Vagina (tissue), 2 donors: ENCODE measurements at regions not wholly inside any gene's neighbourhood (a gene's known extent, or its start where the extent isn't known, plus 50 kb on each side); places are given as distances from the start of the nearest gene placed in this dataset.

Source experiments
- DNase-seq, 2 donors: peaks; one replicate each; pipeline ENCODE4 v3.0.0-alpha.2; 2017; ENCODE audit errors: extremely low spot score in 2 of 2
- H3K27ac ChIP-seq: fragments of 200-600 bp; sonication (generic); one replicate; pipeline ENCODE4 v1.5.1; 2019
- H3K27me3 ChIP-seq: fragments of 200-600 bp; sonication (generic); one replicate; pipeline ENCODE4 v1.5.1; 2019
- H3K36me3 ChIP-seq, 2 donors: fragments of 200-600 bp; sonication (generic); one replicate each; pipeline ENCODE4 v1.5.1; 2017 to 2019
- H3K4me1 ChIP-seq: fragments of 200-600 bp; sonication (generic); one replicate; pipeline ENCODE4 v1.5.1; 2019
- H3K4me3 ChIP-seq, 2 donors: fragments of 200-600 bp; sonication (generic); 1 replicate in 1 of 2; 2 replicates in 1 of 2; pipeline ENCODE4 v1.5.1; 2016 to 2019
- H3K9me3 ChIP-seq: fragments of 200-600 bp; sonication (generic); one replicate; pipeline ENCODE4 v1.5.1; 2019
- POLR2A ChIP-seq, 2 donors: fragments of 450-650 bp; IDR thresholded peaks; one replicate each; pipeline ENCODE4 v1.6.1; 2017; ENCODE audit warnings: antibody characterized with exemption in 2 of 2, mild to moderate bottlenecking in 2 of 2, moderate library complexity in 2 of 2
- POLR2AphosphoS5 ChIP-seq, 2 donors: sonication (generic); formaldehyde crosslinking; IDR thresholded peaks; one replicate each; pipeline ENCODE4 v1.9.0; 2017; ENCODE audit warnings: antibody characterized with exemption in 2 of 2, mild to moderate bottlenecking in 2 of 2, low read depth in 1 of 2; ENCODE audit not compliant: insufficient read depth in 1 of 2
- intact Hi-C: fragments of 100-400 bp; cut with DNase I; formaldehyde crosslinking; loops from one replicate; pipeline ENCODE4 v1.15.1; 2023
- TF ChIP-seq, protein P1 (sequence below), 3 experiments: fragments of 450-650 bp in 2 of 3; fragments of 200-600 bp in 1 of 3; sonication (generic) in 1 of 3; IDR thresholded peaks; one replicate each; pipeline ENCODE4 v1.5.1; 2017 to 2019; ENCODE audit warnings: antibody characterized with exemption in 3 of 3, mild to moderate bottlenecking in 2 of 3, moderate library complexity in 2 of 3

DNA sequence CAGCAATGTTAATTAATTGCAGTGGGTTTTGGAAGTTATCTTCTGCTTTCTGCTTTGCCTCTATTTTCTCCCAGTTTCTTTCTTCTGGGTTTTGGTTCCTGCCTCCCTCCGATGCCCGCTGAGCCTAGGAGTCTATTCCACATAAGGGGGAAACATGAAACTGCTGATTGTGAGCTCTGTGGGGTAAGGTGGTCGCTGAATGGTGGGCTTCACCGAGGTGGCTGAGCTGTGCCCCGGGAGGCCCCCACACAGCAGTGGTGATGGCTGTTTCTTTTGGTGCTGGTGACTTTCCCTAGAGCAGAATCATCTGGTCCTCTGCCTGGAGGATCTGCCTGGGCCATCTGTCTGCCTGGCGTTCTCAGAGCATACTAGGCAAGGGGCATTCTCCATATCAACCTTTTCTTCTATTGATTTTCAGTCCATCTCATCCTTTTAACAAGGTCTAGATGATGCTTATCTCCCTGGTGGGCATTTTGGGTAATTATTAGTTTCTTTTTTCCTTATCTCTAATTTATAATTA is 68.8 kb upstream of the ATP2B2 start:
- H3K36me3 ChIP-seq = no peaks in the 10 kb centered on the region
- no peaks in the 10 kb centered on the region for H3K27me3 ChIP-seq
- TF ChIP-seq POLR2A (IDR thresholded peaks at IDR 0.05) (no peak), POLR2AphosphoS5 (IDR thresholded peaks at IDR 0.05; ENCODE audit: insufficient read depth in 1 of 2, low read depth in 1 of 2) (no peak)
- TF ChIP-seq, protein P1, sequence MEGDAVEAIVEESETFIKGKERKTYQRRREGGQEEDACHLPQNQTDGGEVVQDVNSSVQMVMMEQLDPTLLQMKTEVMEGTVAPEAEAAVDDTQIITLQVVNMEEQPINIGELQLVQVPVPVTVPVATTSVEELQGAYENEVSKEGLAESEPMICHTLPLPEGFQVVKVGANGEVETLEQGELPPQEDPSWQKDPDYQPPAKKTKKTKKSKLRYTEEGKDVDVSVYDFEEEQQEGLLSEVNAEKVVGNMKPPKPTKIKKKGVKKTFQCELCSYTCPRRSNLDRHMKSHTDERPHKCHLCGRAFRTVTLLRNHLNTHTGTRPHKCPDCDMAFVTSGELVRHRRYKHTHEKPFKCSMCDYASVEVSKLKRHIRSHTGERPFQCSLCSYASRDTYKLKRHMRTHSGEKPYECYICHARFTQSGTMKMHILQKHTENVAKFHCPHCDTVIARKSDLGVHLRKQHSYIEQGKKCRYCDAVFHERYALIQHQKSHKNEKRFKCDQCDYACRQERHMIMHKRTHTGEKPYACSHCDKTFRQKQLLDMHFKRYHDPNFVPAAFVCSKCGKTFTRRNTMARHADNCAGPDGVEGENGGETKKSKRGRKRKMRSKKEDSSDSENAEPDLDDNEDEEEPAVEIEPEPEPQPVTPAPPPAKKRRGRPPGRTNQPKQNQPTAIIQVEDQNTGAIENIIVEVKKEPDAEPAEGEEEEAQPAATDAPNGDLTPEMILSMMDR (IDR thresholded peaks at IDR 0.05) = no peak
- H3K4me3 ChIP-seq = no peak overlapping the region
- H3K27ac ChIP-seq = no peak overlapping the region
- intact Hi-C loops = no loop called here
- no peak for DNase-seq
- no peaks in the 10 kb centered on the region for H3K9me3 ChIP-seq
- no peaks in the 10 kb centered on the region for H3K4me1 ChIP-seq

DNA sequence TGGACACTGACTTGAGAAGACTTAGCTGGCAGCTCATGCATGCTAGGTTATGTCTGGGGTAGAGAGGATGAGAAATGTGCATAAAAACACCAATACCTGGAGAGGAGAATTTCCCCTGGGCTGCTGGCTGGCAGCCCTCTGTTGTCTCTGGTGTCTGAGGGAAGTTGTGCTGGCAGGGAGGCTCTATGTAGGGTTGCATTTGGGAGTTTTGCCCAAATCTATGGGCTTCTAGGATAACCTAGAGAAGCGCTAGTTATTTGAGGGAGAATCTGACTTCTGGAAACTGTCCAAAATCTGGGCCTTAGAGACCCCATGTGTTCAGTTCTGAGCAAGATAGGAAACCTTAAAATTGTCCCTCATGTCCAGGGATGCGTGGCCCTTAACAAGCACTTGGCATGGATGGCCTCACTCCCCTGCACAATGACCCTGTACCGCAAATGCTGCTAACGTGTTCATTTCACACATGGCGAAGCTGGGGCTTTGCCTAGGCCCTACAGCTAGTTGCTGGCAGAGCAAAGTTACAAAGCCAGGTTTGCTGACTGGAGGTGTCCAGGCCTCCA is 70.3 kb upstream of the ATP2B2 start:
- TF ChIP-seq POLR2A (IDR thresholded peaks at IDR 0.05) = no peak
- TF ChIP-seq, protein P1 (IDR thresholded peaks at IDR 0.05) = no peak
- no peak for TF ChIP-seq POLR2AphosphoS5 (IDR thresholded peaks at IDR 0.05; ENCODE audit: insufficient read depth in 1 of 2, low read depth in 1 of 2)
- no peaks in the 10 kb centered on the region for H3K9me3 ChIP-seq
- no peaks in the 10 kb centered on the region for H3K27me3 ChIP-seq
- no peak overlapping the region for H3K27ac ChIP-seq
- no peak overlapping the region for H3K4me3 ChIP-seq
- H3K4me1 ChIP-seq = no peaks in the 10 kb centered on the region
- no peaks in the 10 kb centered on the region for H3K36me3 ChIP-seq
- no peak for DNase-seq
- intact Hi-C loops = no loop called here

DNA sequence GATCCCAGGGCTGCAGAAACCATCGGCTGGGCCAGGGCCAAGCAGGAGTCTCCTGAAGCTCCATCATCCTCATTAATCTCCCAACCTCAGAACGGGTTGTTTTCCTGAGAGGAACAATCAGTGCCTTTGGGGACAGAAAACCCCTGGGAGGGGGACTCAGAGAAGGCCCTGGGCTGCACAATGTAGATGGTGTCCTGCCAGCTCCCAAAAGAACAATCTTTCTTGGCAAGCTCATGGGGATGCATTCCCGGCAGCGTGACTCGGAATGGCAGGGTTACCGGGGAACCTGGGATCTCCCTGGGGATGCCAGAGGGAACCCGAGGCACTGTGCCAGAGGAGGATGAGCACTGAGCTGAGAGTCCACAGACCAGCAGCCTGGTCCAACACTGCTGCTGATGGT is 72.1 kb upstream of the ATP2B2 start:
- no peak for DNase-seq
- no peak overlapping the region for H3K27ac ChIP-seq

DNA sequence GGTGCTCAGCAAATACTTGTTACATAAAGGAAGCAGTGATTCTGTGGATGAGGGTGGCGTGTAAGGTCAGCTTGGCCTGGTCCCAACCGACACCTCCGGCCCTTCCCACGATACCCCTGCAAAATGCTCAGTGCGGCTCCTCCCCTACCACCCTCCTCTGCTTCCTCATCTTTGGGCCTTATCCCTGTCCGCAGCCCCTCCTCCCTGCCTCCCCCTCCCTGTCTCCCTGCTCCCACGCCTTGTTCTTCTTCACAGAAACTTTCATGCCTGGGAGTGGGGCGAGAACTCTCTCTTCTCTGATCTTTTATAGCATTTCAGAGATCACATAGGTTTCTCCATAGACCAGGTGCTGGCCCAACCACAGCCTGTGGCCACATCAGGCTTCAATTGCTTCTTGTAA is 75.0 kb upstream of the ATP2B2 start:
- Histone ChIP-seq H3K4me3 (no peak overlapping the region), H3K36me3 (no peaks in the 10 kb centered on the region), H3K27ac (no peak overlapping the region), H3K27me3 (no peaks in the 10 kb centered on the region), H3K9me3 (no peaks in the 10 kb centered on the region), H3K4me1 (no peaks in the 10 kb centered on the region)
- no peak for DNase-seq
- intact Hi-C loops = no loop called here
- TF ChIP-seq POLR2AphosphoS5 (IDR thresholded peaks at IDR 0.05; ENCODE audit: insufficient read depth in 1 of 2, low read depth in 1 of 2) (no peak), POLR2A (IDR thresholded peaks at IDR 0.05) (no peak)
- TF ChIP-seq, protein P1 (IDR thresholded peaks at IDR 0.05) = no peak

More for the DNA sequence above, 72.1 kb upstream of the ATP2B2 start:
- no peaks in the 10 kb centered on the region for H3K9me3 ChIP-seq
- H3K4me1 ChIP-seq = no peaks in the 10 kb centered on the region
- no peaks in the 10 kb centered on the region for H3K36me3 ChIP-seq
- TF ChIP-seq, protein P1 (IDR thresholded peaks at IDR 0.05) = no peak
- TF ChIP-seq POLR2A (IDR thresholded peaks at IDR 0.05) (no peak), POLR2AphosphoS5 (IDR thresholded peaks at IDR 0.05; ENCODE audit: insufficient read depth in 1 of 2, low read depth in 1 of 2) (no peak)
- H3K27me3 ChIP-seq = no peaks in the 10 kb centered on the region
- intact Hi-C loops = no loop called here
- no peak overlapping the region for H3K4me3 ChIP-seq

DNA sequence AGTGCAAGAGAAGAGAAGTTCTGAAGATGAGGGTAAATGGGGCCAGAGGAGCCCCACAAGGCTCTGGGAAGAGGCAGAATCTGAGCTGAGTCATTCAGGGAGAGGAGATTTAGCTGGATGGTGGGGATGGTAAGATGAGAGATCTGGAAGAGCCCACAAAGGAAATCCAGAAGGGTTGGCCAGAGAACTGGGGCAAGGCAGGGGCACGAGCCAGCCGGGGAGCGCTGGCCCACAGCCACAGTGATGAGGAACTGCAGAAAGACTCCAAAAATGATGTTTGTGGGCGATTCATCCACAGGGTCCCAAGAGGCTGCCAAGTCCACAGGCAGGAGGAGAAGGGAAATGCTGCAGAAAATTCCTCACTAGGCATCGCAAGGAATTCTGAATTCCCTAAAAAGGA is 75.9 kb upstream of the ATP2B2 start:
- no peaks in the 10 kb centered on the region for H3K9me3 ChIP-seq
- no peak for DNase-seq
- intact Hi-C loops = no loop called here
- H3K27ac ChIP-seq = no peak overlapping the region
- no peaks in the 10 kb centered on the region for H3K36me3 ChIP-seq
- TF ChIP-seq POLR2A (IDR thresholded peaks at IDR 0.05) = no peak
- TF ChIP-seq POLR2AphosphoS5 (IDR thresholded peaks at IDR 0.05; ENCODE audit: insufficient read depth in 1 of 2, low read depth in 1 of 2) = no peak
- TF ChIP-seq, protein P1 (IDR thresholded peaks at IDR 0.05) = no peak
- H3K4me1 ChIP-seq = no peaks in the 10 kb centered on the region
- no peaks in the 10 kb centered on the region for H3K27me3 ChIP-seq
- no peak overlapping the region for H3K4me3 ChIP-seq
